Raji (cell line): ENCODE measurements at regions not wholly inside any gene's neighbourhood (a gene's known extent, or its start where the extent isn't known, plus 50 kb on each side); places are given as distances from the start of the nearest gene placed in this dataset.

ENCODE experiments used
- POLR2A ChIP-seq: IDR thresholded peaks from 2 replicates; pipeline ENCODE4 v1.6.1; 2011; ENCODE audit warnings: low read depth, low read length, control low read depth; ENCODE audit not compliant: insufficient read depth

GRCh38 chr5:117652958-117653280 lies 1078.3 kb upstream of the SEMA6A start:
- TF ChIP-seq POLR2A: no peak

GRCh38 chr5:117652036-117652957 lies 1077.7 kb upstream of the SEMA6A start:
- no peak for TF ChIP-seq POLR2A

GRCh38 chr5:117649821-117650220 lies 1075.2 kb upstream of the SEMA6A start:
- TF ChIP-seq POLR2A: no peak

GRCh38 chr5:117645400-117645799 lies 1070.8 kb upstream of the SEMA6A start:
- no peak for TF ChIP-seq POLR2A

- no peak for TF ChIP-seq POLR2A
Measured at GRCh38 chr5:117638581-117638980, 1064.0 kb upstream of the SEMA6A start.

- no peak for TF ChIP-seq POLR2A
Measured at GRCh38 chr5:117633093-117633492, 1058.5 kb upstream of the SEMA6A start.

- no peak for TF ChIP-seq POLR2A
Measured at GRCh38 chr5:117624201-117624600, 1049.6 kb upstream of the SEMA6A start.

- no peak for TF ChIP-seq POLR2A
Measured at GRCh38 chr5:117623042-117623805, 1048.6 kb upstream of the SEMA6A start.

- TF ChIP-seq POLR2A: no peak
Measured at GRCh38 chr5:117621921-117622320, 1047.3 kb upstream of the SEMA6A start.

GRCh38 chr5:117615226-117615625 lies 1040.6 kb upstream of the SEMA6A start:
- TF ChIP-seq POLR2A: no peak

GRCh38 chr5:117614408-117614807 lies 1039.8 kb upstream of the SEMA6A start:
- TF ChIP-seq POLR2A: no peak

GRCh38 chr5:117604845-117605244 lies 1030.2 kb upstream of the SEMA6A start:
- no peak for TF ChIP-seq POLR2A

GRCh38 chr5:117594166-117594565 lies 1019.5 kb upstream of the SEMA6A start:
- TF ChIP-seq POLR2A: no peak

- no peak for TF ChIP-seq POLR2A
Measured at GRCh38 chr5:117590944-117591343, 1016.3 kb upstream of the SEMA6A start.

GRCh38 chr5:117588611-117589010 lies 1014.0 kb upstream of the SEMA6A start:
- no peak for TF ChIP-seq POLR2A

- no peak for TF ChIP-seq POLR2A
Measured at GRCh38 chr5:117587111-117587510, 1012.5 kb upstream of the SEMA6A start.
